ENCODE measurements at regions not wholly inside any gene's neighbourhood (a gene's known extent, or its start where the extent isn't known, plus 50 kb on each side); places are given as distances from the start of the nearest gene placed in this dataset.

DNA sequence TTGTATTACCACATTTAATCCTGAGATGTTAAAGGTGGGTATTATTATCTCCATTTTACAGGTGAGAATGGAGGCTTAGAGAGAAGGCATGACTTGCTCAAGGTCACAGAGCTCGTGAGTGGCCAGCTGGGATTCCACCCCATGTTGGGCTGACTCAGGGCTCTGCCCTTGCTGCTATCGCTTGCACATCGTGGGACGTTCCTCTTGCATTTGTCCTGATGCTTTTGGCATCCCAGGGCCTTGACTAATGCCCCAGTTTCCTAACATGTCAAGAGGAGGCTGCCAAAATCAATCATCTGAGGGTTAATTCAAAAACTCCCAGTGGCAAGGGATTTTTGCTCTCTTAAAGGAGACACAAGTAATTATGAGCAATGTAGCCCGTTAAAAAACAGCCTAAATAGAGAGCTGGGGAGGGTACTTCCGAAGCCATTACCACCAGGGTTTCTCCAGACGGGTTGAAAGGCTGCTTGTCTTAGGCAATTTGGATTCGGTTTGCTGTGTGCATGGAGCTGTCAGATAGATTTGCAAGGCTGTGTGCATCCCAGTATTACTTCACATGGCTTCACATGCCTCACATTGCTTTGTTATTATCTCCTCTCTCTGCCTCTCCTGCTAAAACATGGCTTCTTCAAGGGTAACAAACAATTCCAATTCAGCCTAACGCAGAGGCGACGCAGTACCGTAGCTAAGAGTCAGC, 347.4 kb downstream of the DRD1 start:
- TF ChIP-seq, protein P1, sequence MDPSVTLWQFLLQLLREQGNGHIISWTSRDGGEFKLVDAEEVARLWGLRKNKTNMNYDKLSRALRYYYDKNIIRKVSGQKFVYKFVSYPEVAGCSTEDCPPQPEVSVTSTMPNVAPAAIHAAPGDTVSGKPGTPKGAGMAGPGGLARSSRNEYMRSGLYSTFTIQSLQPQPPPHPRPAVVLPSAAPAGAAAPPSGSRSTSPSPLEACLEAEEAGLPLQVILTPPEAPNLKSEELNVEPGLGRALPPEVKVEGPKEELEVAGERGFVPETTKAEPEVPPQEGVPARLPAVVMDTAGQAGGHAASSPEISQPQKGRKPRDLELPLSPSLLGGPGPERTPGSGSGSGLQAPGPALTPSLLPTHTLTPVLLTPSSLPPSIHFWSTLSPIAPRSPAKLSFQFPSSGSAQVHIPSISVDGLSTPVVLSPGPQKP (IDR thresholded peaks at IDR 0.05; ENCODE audit: borderline replicate concordance, low read depth, low read length) = no peak
- TF ChIP-seq, protein P2, sequence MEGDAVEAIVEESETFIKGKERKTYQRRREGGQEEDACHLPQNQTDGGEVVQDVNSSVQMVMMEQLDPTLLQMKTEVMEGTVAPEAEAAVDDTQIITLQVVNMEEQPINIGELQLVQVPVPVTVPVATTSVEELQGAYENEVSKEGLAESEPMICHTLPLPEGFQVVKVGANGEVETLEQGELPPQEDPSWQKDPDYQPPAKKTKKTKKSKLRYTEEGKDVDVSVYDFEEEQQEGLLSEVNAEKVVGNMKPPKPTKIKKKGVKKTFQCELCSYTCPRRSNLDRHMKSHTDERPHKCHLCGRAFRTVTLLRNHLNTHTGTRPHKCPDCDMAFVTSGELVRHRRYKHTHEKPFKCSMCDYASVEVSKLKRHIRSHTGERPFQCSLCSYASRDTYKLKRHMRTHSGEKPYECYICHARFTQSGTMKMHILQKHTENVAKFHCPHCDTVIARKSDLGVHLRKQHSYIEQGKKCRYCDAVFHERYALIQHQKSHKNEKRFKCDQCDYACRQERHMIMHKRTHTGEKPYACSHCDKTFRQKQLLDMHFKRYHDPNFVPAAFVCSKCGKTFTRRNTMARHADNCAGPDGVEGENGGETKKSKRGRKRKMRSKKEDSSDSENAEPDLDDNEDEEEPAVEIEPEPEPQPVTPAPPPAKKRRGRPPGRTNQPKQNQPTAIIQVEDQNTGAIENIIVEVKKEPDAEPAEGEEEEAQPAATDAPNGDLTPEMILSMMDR (conservative IDR thresholded peaks at IDR 0.05; ENCODE audit: low read depth, low read length) = no peak
- TF ChIP-seq POLR2A (IDR thresholded peaks at IDR 0.05; ENCODE audit: low read depth, low read length) (no peak), MXI1 (IDR thresholded peaks at IDR 0.05; ENCODE audit: borderline replicate concordance, low read depth, low read length) (no peak), FOS (IDR thresholded peaks at IDR 0.05; ENCODE audit: low read depth, low read length) (no peak), CEBPB (IDR thresholded peaks at IDR 0.05; ENCODE audit: low read depth, low read length) (no peak), RFX5 (IDR thresholded peaks at IDR 0.05; ENCODE audit: low read depth, low read length) (no peak), RCOR1 (IDR thresholded peaks at IDR 0.05; ENCODE audit: insufficient replicate concordance, low read length) (no peak), MAFK (IDR thresholded peaks at IDR 0.05; ENCODE audit: low read depth, low read length) (no peak), MAZ (IDR thresholded peaks at IDR 0.05; ENCODE audit: borderline replicate concordance, low read depth, low read length) (no peak), NFE2L2 (IDR thresholded peaks at IDR 0.05; ENCODE audit: low read depth, low read length) (no peak)
- TF ChIP-seq, protein P3, sequence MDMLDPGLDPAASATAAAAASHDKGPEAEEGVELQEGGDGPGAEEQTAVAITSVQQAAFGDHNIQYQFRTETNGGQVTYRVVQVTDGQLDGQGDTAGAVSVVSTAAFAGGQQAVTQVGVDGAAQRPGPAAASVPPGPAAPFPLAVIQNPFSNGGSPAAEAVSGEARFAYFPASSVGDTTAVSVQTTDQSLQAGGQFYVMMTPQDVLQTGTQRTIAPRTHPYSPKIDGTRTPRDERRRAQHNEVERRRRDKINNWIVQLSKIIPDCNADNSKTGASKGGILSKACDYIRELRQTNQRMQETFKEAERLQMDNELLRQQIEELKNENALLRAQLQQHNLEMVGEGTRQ (IDR thresholded peaks at IDR 0.05; ENCODE audit: low read depth, low read length) = no peak
